CD4-positive, alpha-beta memory T cell (primary cell): ENCODE measurements at regions not wholly inside any gene's neighbourhood (a gene's known extent, or its start where the extent isn't known, plus 50 kb on each side); places are given as distances from the start of the nearest gene placed in this dataset.

Experiments
- CTCF ChIA-PET: fragments of 350-600 bp; sonication (Branson Sonifier 250); formaldehyde crosslinking; loops from one replicate; lab custom pipeline; 2021; ENCODE audit warnings: inconsistent platforms; ENCODE audit not compliant: partially characterized antibody; lab: Charles Lee
- POLR2A ChIA-PET: fragments of 350-600 bp; sonication (Branson Sonifier 250); formaldehyde crosslinking; loops from one replicate; lab custom pipeline; 2021; ENCODE audit not compliant: partially characterized antibody; lab: Charles Lee
- DNase-seq, 5 donors: peaks; one replicate each; pipeline versions ENCODE4 v3.0.0 to v3.0.0-alpha.2; 2020 to 2022; ENCODE audit warnings: mixed read lengths in 1 of 5
- H3K27ac ChIP-seq: one replicate; pipeline ENCODE4 v1.7.0; 2013; ENCODE audit warnings: low read depth, low read length
- H3K27me3 ChIP-seq: 2 replicates; pipeline ENCODE4 v1.7.0; 2013; ENCODE audit warnings: mild to moderate bottlenecking, low read length, moderate library complexity; ENCODE audit not compliant: insufficient read depth
- H3K36me3 ChIP-seq: 2 replicates; pipeline ENCODE4 v1.7.0; 2013; ENCODE audit warnings: mild to moderate bottlenecking, low read length, moderate library complexity; ENCODE audit not compliant: insufficient read depth
- H3K4me1 ChIP-seq: 2 replicates; pipeline ENCODE4 v1.7.0; 2013; ENCODE audit warnings: mild to moderate bottlenecking, low read length, moderate library complexity; ENCODE audit not compliant: insufficient read depth
- H3K4me3 ChIP-seq, 2 donors: one replicate each; pipeline ENCODE4 v1.7.0; 2013; ENCODE audit warnings: low read length in 2 of 2, mild to moderate bottlenecking in 1 of 2
- H3K9me3 ChIP-seq, 2 donors: one replicate each; pipeline ENCODE4 v1.7.0; 2013; ENCODE audit warnings: low read length in 2 of 2, control low read depth in 1 of 2; ENCODE audit not compliant: control insufficient read depth in 1 of 2
- H3K27ac Mint-ChIP-seq, 7 donors: one replicate each; pipeline ENCODE4 v1.8.0; 2020 to 2021; ENCODE audit warnings: mixed read lengths in 7 of 7, mild to moderate bottlenecking in 6 of 7, inconsistent platforms in 3 of 7, moderate library complexity in 3 of 7
- H3K27me3 Mint-ChIP-seq, 2 donors: one replicate each; pipeline ENCODE4 v1.8.0; 2020 to 2021; ENCODE audit warnings: mixed read lengths in 2 of 2
- H3K36me3 Mint-ChIP-seq, 2 donors: one replicate each; pipeline ENCODE4 v1.8.0; 2020 to 2021; ENCODE audit warnings: mixed read lengths in 2 of 2, inconsistent platforms in 1 of 2, mild to moderate bottlenecking in 1 of 2
- H3K4me1 Mint-ChIP-seq, 4 donors: one replicate each; pipeline ENCODE4 v1.8.0; 2020 to 2021; ENCODE audit warnings: mixed read lengths in 4 of 4, mild to moderate bottlenecking in 1 of 4
- H3K4me3 Mint-ChIP-seq, 8 donors: one replicate each; pipeline ENCODE4 v1.8.0; 2020 to 2021; ENCODE audit warnings: mixed read lengths in 8 of 8, mild to moderate bottlenecking in 7 of 8, moderate library complexity in 6 of 8, inconsistent platforms in 3 of 8
- H3K9me3 Mint-ChIP-seq, 8 donors: one replicate each; pipeline ENCODE4 v1.8.0; 2020 to 2021; ENCODE audit warnings: mixed read lengths in 8 of 8, mild to moderate bottlenecking in 5 of 8, inconsistent platforms in 3 of 8, moderate library complexity in 1 of 8
- intact Hi-C: fragments of 100-400 bp; cut with micrococcal nuclease; formaldehyde crosslinking; loops from one replicate; pipeline ENCODE4 v1.15.1; 2023

DNA sequence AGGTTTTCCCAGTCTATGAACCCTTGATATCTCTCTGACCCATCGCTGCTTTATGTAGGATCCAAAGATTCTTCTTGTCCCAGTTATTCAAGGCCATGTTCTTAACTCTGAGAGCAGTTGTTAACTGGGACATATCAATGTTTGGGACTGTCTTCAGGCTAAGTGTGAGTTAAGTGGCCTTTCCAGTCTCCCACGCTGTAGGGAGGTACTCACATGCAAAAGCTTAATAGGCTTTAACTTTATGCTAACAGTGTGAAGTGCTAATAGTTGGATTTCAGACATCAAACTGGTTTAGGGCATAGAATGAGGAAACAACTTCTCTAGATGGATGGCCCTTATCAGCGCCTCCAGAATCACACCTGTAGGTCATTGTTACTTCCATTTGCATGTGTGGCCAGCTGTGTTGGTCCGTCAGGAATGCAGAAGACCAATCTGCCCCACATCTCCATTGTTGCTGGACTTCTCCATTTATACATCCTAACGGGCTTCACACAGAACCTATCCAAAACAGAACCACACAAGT is 104.7 kb upstream of the MBNL2 start:
- Mint-ChIP-seq H3K27me3 (peaks cover 4 to 10% of the 10 kb centered on the region in 2 donors), H3K4me1 (peaks cover 0 to 7% (median 4%) of the 10 kb centered on the region in 4 donors), H3K4me3 (no peak overlapping the region), H3K27ac (no peak overlapping the region), H3K36me3 (no peaks in the 10 kb centered on the region), H3K9me3 (no peaks in the 10 kb centered on the region)
- H3K27me3 ChIP-seq: no peaks in the 10 kb centered on the region
- DNase-seq: no peak
- H3K36me3 ChIP-seq: no peaks in the 10 kb centered on the region
- intact Hi-C loops: no loop called here
- peaks cover 7% of the 10 kb centered on the region for H3K4me1 ChIP-seq
- H3K9me3 ChIP-seq: no peaks in the 10 kb centered on the region
- POLR2A ChIA-PET: no interaction called here
- CTCF ChIA-PET: no interaction called here
- no peak overlapping the region for H3K4me3 ChIP-seq
- no peak overlapping the region for H3K27ac ChIP-seq

DNA sequence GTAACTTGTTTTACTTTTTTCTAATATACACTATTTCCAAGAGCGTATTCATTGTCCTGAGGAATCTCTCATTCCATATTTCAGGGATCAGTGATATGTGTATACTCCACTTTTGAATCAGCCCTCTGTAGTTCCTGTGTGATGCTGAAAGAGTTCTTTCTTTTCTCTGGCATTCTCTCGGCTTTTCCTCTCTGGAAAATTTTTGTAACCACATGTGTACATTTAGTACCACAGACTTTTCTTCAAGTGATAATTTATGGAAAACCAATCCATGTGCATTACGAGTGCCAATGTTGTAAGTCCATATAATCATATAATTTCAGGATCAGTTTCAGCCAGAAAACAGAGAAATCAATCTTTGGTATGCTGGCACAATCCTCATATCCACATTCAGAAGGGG is 102.2 kb upstream of the MBNL2 start:
- no peak overlapping the region for H3K4me3 Mint-ChIP-seq
- intact Hi-C loops: no loop called here
- POLR2A ChIA-PET: no interaction called here
- Histone ChIP-seq H3K27ac (no peak overlapping the region), H3K27me3 (no peaks in the 10 kb centered on the region), H3K4me1 (no peaks in the 10 kb centered on the region), H3K36me3 (no peaks in the 10 kb centered on the region), H3K4me3 (no peak overlapping the region), H3K9me3 (no peaks in the 10 kb centered on the region)
- no peaks in the 10 kb centered on the region for H3K9me3 Mint-ChIP-seq
- DNase-seq: no peak
- no peaks in the 10 kb centered on the region for H3K36me3 Mint-ChIP-seq
- CTCF ChIA-PET: interaction anchor here (0.8 to 1.7 kb wide), 2 partner anchors 10 to 222 kb away, joined by 3 to 12 read pairs; no protein-coding TSS in a partner anchor
- H3K27ac Mint-ChIP-seq: no peak overlapping the region
- H3K4me1 Mint-ChIP-seq: peaks cover 0 to 1% (median 0%) of the 10 kb centered on the region in 4 donors
- H3K27me3 Mint-ChIP-seq: peaks cover 6 to 26% of the 10 kb centered on the region in 2 donors

- Mint-ChIP-seq H3K27ac (no peak overlapping the region), H3K27me3 (peaks cover 6 to 27% of the 10 kb centered on the region in 2 donors), H3K36me3 (no peaks in the 10 kb centered on the region), H3K4me3 (no peak overlapping the region), H3K9me3 (no peaks in the 10 kb centered on the region), H3K4me1 (peaks cover 0 to 1% (median under 1%) of the 10 kb centered on the region in 4 donors)
- intact Hi-C loops: no loop called here
- Histone ChIP-seq H3K9me3 (no peaks in the 10 kb centered on the region), H3K36me3 (no peaks in the 10 kb centered on the region), H3K27ac (no peak overlapping the region), H3K4me1 (no peaks in the 10 kb centered on the region), H3K4me3 (no peak overlapping the region), H3K27me3 (no peaks in the 10 kb centered on the region)
- no peak for DNase-seq
- ChIA-PET CTCF (interaction anchor here (0.8 to 1.1 kb wide), 2 partner anchors 10 to 221 kb away, joined by 3 to 12 read pairs; no protein-coding TSS in a partner anchor), POLR2A (no interaction called here)
Observed at GRCh38 chr13:97120346-97120745, 101.8 kb upstream of the MBNL2 start.

GRCh38 chr13:97120976-97121375 is 101.2 kb upstream of the MBNL2 start:
- Mint-ChIP-seq H3K27ac (no peak overlapping the region), H3K27me3 (peaks cover 8 to 30% of the 10 kb centered on the region in 2 donors), H3K4me3 (no peak overlapping the region), H3K4me1 (peaks cover 0 to 2% (median 1%) of the 10 kb centered on the region in 4 donors), H3K9me3 (no peaks in the 10 kb centered on the region), H3K36me3 (no peaks in the 10 kb centered on the region)
- no peak for DNase-seq
- Histone ChIP-seq H3K27me3 (no peaks in the 10 kb centered on the region), H3K4me3 (no peak overlapping the region), H3K27ac (no peak overlapping the region), H3K4me1 (no peaks in the 10 kb centered on the region), H3K9me3 (no peaks in the 10 kb centered on the region), H3K36me3 (no peaks in the 10 kb centered on the region)
- intact Hi-C loops: no loop called here
- CTCF ChIA-PET: interaction anchor here (0.8 to 1.1 kb wide), 2 partner anchors 10 to 221 kb away, joined by 3 to 12 read pairs; no protein-coding TSS in a partner anchor
- POLR2A ChIA-PET: no interaction called here

DNA sequence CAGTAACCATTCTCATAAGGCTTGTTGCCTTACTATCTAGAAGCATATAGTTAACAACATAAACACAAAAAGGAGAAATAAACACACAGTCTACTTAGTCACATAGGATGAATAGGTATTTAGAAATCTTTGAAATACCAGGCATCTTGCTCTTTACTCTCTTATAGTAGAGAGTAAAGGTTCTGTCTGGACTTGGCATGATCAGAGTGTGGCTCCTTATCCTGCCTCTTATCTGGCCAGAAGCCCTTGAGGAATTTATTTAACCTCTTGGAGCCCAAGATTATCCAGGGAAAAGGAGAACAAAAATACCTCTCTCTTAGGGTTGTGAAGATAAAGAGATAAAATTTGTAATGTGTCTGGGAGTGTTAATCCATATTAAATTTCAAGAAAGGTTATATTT is 100.2 kb upstream of the MBNL2 start:
- H3K4me3 ChIP-seq: no peak overlapping the region
- no peaks in the 10 kb centered on the region for H3K9me3 ChIP-seq
- H3K27me3 ChIP-seq: no peaks in the 10 kb centered on the region
- intact Hi-C loops: no loop called here
- Mint-ChIP-seq H3K27ac (no peak overlapping the region), H3K27me3 (peaks cover 10 to 36% of the 10 kb centered on the region in 2 donors), H3K4me3 (no peak overlapping the region), H3K36me3 (no peaks in the 10 kb centered on the region), H3K4me1 (peaks cover 0 to 2% (median 1%) of the 10 kb centered on the region in 4 donors), H3K9me3 (no peaks in the 10 kb centered on the region)
- CTCF ChIA-PET: no interaction called here
- H3K27ac ChIP-seq: no peak overlapping the region
- H3K4me1 ChIP-seq: no peaks in the 10 kb centered on the region
- no peaks in the 10 kb centered on the region for H3K36me3 ChIP-seq
- POLR2A ChIA-PET: no interaction called here
- DNase-seq: no peak

- Mint-ChIP-seq H3K4me3 (no peak overlapping the region), H3K4me1 (peaks cover 0 to 2% (median 1%) of the 10 kb centered on the region in 4 donors), H3K9me3 (no peaks in the 10 kb centered on the region), H3K36me3 (no peaks in the 10 kb centered on the region), H3K27me3 (peaks cover 10 to 36% of the 10 kb centered on the region in 2 donors), H3K27ac (no peak overlapping the region)
- no peak overlapping the region for H3K27ac ChIP-seq
- H3K36me3 ChIP-seq: no peaks in the 10 kb centered on the region
- intact Hi-C loops: no loop called here
- CTCF ChIA-PET: interaction anchor here (1.1 to 3.7 kb wide), 3 partner anchors 12 to 210 kb away, joined by 3 to 15 read pairs (median 3); no protein-coding TSS in a partner anchor
- no peak for DNase-seq
- H3K4me1 ChIP-seq: no peaks in the 10 kb centered on the region
- H3K4me3 ChIP-seq: no peak overlapping the region
- H3K27me3 ChIP-seq: no peaks in the 10 kb centered on the region
- H3K9me3 ChIP-seq: no peaks in the 10 kb centered on the region
- POLR2A ChIA-PET: no interaction called here
Observed at GRCh38 chr13:97122381-97122996, 99.6 kb upstream of the MBNL2 start.

DNA sequence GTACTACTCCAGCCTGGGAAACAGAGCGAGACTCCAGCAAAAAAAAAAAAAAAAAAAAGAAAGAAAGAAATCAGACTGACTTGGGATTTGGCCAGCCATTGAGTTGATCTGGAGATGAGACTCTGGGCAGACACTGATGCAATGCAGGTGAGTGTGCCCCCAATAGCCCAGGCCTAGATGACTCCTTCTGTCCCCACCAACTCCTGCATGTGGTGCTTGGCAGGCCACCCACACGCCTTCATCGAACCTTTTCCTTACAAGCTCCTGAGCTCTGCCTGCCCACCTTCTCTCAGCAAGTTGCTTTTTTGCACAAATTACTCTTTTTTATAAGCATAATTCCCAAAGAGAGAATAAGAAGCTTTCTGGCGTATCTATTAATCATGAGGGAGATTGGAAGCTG is 97.9 kb upstream of the MBNL2 start:
- H3K36me3 Mint-ChIP-seq: no peaks in the 10 kb centered on the region
- peaks cover 0 to 2% (median 1%) of the 10 kb centered on the region in 4 donors for H3K4me1 Mint-ChIP-seq
- H3K27me3 Mint-ChIP-seq: peaks cover 8 to 37% of the 10 kb centered on the region in 2 donors
- Histone ChIP-seq H3K4me3 (no peak overlapping the region), H3K4me1 (no peaks in the 10 kb centered on the region), H3K36me3 (no peaks in the 10 kb centered on the region), H3K27me3 (no peaks in the 10 kb centered on the region), H3K27ac (no peak overlapping the region), H3K9me3 (no peaks in the 10 kb centered on the region)
- H3K27ac Mint-ChIP-seq: no peak overlapping the region
- H3K9me3 Mint-ChIP-seq: no peaks in the 10 kb centered on the region
- intact Hi-C loops: no loop called here
- POLR2A ChIA-PET: no interaction called here
- DNase-seq: no peak
- CTCF ChIA-PET: interaction anchor here (1.4 to 3.7 kb wide), 3 partner anchors 10 to 208 kb away, joined by 3 to 15 read pairs (median 3); no protein-coding TSS in a partner anchor
- H3K4me3 Mint-ChIP-seq: no peak overlapping the region
